ENCODE measurements at regions not wholly inside any gene's neighbourhood (a gene's known extent, or its start where the extent isn't known, plus 50 kb on each side); places are given as distances from the start of the nearest gene placed in this dataset.
A peak's percentile ranks its signal among the peaks of the same experiment; 100 is the strongest.

- FAIRE-seq: no peak
- no peak for DNase-seq (ENCODE audit: low spot score)
Observed at GRCh38 chr9:107163370-107163769, 119.7 kb upstream of the RAD23B start.

- FAIRE-seq: no peak
- no peak for DNase-seq (ENCODE audit: low spot score)
Observed at GRCh38 chr9:107169796-107170195, 113.3 kb upstream of the RAD23B start.

- FAIRE-seq: no peak
Observed at GRCh38 chr9:107170801-107171200, 112.3 kb upstream of the RAD23B start.

GRCh38 chr9:107172160-107172978 lies 110.7 kb upstream of the RAD23B start:
- FAIRE-seq (no peak), DNase-seq (ENCODE audit: low spot score) (peak; percentile 62)

More at GRCh38 chr9:107170801-107171200, 112.3 kb upstream of the RAD23B start:
- DNase-seq (ENCODE audit: low spot score): no peak

- FAIRE-seq: no peak
- no peak for DNase-seq (ENCODE audit: low spot score)
Observed at GRCh38 chr9:107172979-107173347, 110.1 kb upstream of the RAD23B start.

GRCh38 chr9:107173422-107174180 lies 109.5 kb upstream of the RAD23B start:
- no peak for DNase-seq (ENCODE audit: low spot score)
- FAIRE-seq: no peak

- DNase-seq (ENCODE audit: low spot score) (peak; percentile 14), FAIRE-seq (no peak)
Observed at GRCh38 chr9:107174441-107174840, 108.6 kb upstream of the RAD23B start.

GRCh38 chr9:107175041-107175440 lies 108.0 kb upstream of the RAD23B start:
- FAIRE-seq (no peak), DNase-seq (ENCODE audit: low spot score) (no peak)

- FAIRE-seq: no peak
- DNase-seq (ENCODE audit: low spot score): no peak
Observed at GRCh38 chr9:107175816-107176435, 107.2 kb upstream of the RAD23B start.

GRCh38 chr9:107176436-107177151 lies 106.5 kb upstream of the RAD23B start:
- DNase-seq (ENCODE audit: low spot score) (no peak), FAIRE-seq (no peak)

GRCh38 chr9:107177243-107177839 lies 105.7 kb upstream of the RAD23B start:
- DNase-seq (ENCODE audit: low spot score) (no peak), FAIRE-seq (no peak)

- DNase-seq (ENCODE audit: low spot score): no peak
- FAIRE-seq: no peak
Observed at GRCh38 chr9:107177857-107178256, 105.2 kb upstream of the RAD23B start.

- FAIRE-seq (no peak), DNase-seq (ENCODE audit: low spot score) (no peak)
Observed at GRCh38 chr9:107178293-107178692, 104.8 kb upstream of the RAD23B start.

GRCh38 chr9:107180206-107180605 lies 102.9 kb upstream of the RAD23B start:
- DNase-seq (ENCODE audit: low spot score) (no peak), FAIRE-seq (no peak)

GRCh38 chr9:107183176-107183575 lies 99.9 kb upstream of the RAD23B start:
- FAIRE-seq (no peak), DNase-seq (ENCODE audit: low spot score) (no peak)

GRCh38 chr9:107188376-107188775 lies 94.7 kb upstream of the RAD23B start:
- DNase-seq (ENCODE audit: low spot score) (no peak), FAIRE-seq (no peak)

GRCh38 chr9:107190061-107190935 lies 92.8 kb upstream of the RAD23B start:
- DNase-seq (ENCODE audit: low spot score) (no peak), FAIRE-seq (no peak)

GRCh38 chr9:107190936-107191290 lies 92.2 kb upstream of the RAD23B start:
- FAIRE-seq (no peak), DNase-seq (ENCODE audit: low spot score) (no peak)

- FAIRE-seq (no peak), DNase-seq (ENCODE audit: low spot score) (no peak)
Observed at GRCh38 chr9:107193251-107193650, 89.8 kb upstream of the RAD23B start.

GRCh38 chr9:107198718-107199117 lies 84.4 kb upstream of the RAD23B start:
- no peak for FAIRE-seq
- no peak for DNase-seq (ENCODE audit: low spot score)
